NCI-H524 treated with DMSO at 0.1 percent for 48 hours (cell line): ENCODE measurements at regions not wholly inside any gene's neighbourhood (a gene's known extent, or its start where the extent isn't known, plus 50 kb on each side); places are given as distances from the start of the nearest gene placed in this dataset.

Experiments used
- DNase-seq: peaks from one replicate; lab custom pipeline; 2025; lab: John Stamatoyannopoulos, UW

DNA sequence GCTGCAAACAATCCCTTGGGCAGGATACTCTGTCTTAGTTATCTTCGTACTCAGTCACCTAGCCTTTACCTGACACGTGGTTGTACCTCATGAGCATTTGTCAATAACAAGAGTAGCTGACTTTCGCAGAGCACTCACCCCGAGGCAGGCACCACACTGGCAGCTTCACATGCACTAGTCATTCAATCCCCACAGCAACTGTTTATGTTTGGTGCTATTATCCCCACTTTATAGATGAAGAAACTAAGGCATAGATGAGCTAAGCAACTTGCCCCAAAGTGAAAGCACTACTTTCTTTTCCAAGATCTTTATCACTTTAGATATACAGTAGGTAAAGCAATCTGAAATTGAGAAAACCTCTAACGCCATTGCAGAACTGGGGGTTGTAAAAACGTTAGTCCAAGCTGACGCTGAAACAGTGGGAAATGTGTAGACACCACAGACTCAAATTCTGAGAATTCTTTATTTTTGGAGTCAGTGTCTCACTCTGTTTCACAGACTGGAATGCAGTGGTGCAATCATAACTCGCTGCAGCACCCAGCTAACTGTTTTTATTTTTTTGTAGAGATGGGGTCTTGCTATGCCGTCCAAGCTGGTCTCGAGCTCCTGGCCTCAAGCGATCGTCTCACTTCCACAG is 446.0 kb downstream of the FOXO1 start:
- DNase-seq: no peak

DNA sequence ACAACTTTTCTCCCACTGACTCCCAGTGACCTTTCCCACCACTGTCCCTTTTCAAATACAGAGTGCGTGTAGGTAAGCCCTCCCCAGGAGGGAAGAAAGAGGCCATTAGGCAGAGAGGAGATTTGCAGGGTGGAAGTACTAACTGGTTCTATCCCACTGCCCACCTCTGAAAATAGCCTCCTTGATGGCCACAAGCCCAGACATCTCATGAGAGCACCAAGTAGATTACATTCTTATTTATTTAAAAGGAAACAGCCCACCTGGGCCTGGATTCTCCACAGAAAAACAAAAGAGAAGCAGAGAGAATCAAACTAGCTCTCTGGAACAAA is 445.3 kb downstream of the FOXO1 start:
- DNase-seq: no peak

DNA sequence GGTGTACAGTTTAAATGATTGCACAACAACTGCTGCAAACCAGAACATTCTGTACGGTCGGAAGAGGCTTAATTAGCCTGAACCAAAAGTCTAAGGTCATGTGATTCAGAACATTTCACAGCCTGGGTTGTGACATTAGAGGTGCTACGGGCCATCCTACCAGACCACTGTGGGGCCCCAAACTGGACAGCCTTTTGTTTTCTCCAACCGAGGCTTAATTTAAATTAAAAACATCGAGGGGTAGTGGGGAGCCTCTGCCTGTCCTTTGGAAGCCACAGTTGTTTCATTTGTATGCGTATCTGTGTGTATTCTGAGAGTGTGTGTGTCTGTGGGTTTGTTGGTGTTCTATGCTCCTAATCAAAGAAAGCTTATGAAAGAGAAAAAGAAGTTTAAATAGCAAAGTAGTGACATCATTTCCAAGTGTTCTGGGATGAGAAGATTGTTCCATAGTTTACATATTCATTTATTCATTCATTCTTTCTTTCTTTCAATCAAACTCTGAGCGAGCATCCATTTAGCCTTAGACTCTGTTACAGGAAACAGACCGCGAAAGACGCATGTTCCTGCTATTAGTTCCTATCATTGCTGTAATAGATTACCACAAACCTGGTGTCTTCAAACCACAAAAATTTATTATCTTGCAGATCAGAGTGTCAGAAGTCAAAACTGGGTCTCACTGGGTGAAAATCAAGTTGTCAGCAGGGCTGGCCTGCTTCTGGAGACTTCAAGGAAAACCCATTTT is 444.8 kb downstream of the FOXO1 start:
- no peak for DNase-seq

DNA sequence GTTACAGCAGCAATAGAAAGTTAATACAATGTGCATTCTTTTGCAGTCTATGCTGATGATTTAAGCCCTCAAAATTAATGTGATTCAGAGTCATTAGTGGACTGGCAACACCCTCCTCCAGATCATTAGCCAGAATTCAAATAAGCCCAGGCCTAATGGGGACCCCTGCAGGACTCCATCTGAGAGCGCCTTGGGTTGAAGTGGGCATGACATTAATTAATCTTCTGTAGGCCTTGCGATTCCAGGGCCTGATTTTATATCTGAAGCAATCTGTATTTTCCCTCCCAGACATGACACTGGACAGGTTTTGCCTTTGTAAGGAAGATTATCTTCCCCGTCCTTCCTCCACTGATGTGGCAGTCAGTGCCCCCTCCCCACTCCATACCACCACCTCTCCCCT is 442.9 kb downstream of the FOXO1 start:
- DNase-seq: no peak

DNA sequence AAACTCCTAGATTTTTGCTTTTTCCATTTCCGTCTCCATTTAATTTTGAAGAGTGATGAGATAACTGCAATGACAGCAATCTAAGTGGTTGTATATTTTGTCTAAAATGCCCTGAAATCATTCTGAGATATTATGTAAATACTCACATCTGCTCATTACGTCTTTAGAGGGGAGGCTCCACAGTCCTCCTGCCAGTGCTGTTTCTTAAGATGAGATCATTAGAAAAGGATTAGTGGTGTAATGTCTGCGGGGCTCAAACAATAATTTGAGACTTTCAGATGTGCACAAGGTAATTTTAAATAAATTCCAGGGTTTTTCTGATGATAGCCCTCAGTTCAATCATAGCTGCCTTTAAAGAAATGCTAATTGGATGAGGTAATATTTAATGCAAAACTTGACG is 437.9 kb downstream of the FOXO1 start:
- DNase-seq: peak; percentile 69

DNA sequence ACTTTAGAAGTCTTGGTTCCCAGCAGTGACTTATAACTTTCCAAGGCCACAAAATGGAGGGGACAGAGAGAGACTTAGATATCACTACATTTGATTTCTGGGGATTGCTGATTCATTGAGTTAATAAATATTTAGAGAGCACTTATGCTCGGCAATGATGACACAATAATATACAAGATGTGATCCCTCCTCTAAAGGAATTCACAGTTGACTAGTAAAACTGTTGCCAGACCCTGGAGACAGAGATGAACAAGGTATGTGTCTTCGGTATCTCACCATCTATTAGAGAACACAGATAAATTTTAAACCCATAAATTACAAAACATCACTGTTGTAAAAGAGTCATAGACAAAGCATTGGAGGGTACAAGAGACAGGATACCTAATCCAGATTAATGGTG is 437.5 kb downstream of the FOXO1 start:
- DNase-seq: no peak

DNA sequence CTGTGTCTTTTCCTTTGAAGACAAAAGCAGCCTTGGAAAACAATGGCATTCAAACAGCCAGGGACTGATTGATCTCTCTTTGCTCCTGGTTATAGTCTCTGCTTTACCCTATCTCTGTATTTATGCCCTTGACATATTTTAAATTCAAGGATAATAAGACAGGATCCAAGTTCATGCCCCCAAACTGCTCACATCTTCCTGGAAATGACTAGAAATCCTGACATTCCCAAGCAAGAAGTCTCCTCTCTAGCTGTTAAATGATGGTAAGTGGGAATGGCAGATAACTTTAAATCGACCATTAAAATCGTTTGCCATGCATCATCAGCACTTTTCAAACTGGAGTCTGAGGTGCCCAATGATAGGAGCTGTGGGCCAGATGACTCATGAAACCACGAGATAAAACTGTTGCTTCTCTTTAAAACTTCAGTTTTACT is 435.6 kb downstream of the FOXO1 start:
- no peak for DNase-seq

DNA sequence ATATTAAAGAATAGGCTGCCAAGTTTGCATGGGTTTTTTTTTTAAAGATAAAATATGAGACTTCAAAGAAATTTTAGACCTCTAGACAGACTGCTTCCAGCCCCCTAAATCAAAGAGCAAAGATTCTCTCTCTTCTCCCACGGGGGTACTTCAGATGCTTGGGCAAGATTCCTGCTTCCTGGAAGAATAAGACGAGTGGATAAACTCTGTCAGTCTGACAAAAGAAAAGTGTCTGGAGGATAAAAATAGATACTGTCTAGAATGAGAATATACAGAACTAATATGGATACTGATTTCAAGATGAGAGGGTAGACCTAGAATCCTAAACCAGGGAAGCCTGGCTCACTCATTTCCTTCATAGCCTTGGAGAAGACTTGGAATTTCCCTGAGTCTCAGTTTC is 435.1 kb downstream of the FOXO1 start:
- no peak for DNase-seq

DNA sequence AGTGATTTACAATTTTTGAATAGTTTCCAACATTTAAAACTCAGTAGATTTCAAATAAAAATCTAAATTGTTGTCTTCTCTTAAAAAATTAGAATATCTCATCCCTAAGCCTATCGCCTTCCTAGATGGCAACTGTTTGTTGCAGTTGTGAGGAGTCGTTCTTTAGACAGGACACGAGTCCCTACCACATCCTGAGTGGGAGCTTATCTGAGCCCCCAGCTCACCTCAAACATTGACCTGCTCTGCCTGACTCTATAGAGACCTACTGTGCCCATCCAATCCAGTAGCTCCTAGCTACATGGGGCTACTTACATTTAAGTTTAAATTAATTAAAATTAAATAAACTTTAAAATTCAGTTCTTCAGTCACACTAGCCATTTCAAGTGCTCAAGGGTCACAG is 434.7 kb downstream of the FOXO1 start:
- no peak for DNase-seq

DNA sequence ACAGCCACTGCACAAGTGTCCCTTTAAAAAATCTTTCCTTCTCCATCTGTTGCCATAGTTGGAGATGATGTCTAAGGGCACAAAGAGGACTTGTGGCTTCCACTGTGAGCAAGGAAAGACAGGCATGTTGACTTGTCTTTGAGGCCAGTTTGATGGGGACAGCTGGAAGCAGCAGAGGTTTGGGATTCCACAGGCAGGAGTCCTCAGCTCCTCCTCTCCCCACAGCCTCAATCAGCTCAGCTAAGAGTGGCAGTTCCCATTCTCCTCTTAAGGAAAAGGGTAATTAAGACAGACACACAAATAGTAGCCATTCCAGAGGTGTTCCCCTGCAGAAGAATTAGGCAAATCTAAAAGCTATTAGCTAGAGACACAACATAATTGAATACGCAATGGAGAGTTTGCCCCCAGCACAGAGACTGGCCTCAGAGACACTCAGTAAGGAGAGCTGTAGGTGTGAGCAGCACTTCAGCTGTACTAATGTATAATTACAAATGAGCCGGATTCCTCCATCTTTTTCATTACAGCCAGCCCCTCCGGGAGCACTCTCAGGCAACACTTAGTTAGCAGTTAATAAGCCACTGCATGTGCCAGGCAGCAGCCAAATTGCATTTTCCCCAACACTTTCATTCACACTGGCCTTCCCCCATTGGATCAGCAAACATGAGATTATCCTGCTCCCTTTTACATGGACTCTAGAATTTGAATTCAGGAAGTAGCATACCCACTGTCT is 434.0 kb downstream of the FOXO1 start:
- DNase-seq: no peak

DNA sequence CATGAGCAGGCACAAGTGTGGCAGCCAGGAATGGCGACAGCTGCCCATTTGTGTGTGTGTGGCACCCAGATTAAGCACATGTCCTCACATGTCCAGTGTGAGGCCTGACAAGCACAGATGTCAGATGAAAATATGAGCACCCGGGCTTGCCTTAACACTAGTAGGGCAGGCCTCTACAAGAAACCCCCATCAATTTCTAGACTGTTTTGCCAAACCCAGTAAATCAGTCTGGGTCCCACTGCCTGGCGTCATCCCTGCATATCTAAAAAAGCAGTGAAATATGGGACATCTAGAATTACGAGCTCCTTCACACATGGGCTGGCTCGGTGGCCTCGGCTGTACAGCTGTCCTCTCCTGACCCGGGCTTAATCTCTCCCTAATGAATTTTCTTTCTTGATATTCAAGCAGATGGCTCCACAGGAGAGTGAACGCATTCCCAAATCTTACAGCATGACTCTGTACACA is 432.7 kb downstream of the FOXO1 start:
- peak; percentile 89 for DNase-seq

DNA sequence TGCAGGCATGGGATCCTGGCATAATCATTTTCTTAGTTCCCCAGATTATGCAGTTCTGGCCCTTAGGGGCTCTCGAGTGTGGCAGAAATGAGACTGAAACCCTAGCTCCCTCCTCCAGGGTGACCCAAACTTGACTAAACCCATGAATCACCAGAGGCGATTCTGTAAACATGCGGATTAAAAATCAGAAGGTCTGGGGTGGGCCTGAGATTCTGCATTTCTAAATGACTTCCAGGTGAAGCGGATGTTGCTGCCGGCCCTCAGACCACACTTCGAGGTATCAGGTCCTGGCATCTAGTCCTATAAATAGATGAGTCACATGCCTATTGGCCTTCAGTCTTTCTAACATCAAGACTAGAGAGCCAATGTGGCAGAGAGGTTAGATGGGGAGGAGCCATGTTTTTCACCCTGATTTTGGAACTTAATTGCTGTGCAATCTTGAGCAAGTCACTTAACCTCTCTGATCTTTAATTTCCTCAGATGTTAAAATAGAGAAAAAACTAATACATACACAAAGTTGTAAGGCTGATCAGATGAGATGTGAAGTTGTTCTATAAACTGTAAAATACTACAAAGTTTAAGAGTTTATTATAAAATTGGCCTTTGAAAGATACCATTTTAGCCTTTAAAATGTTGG is 431.2 kb downstream of the FOXO1 start:
- DNase-seq: no peak

DNA sequence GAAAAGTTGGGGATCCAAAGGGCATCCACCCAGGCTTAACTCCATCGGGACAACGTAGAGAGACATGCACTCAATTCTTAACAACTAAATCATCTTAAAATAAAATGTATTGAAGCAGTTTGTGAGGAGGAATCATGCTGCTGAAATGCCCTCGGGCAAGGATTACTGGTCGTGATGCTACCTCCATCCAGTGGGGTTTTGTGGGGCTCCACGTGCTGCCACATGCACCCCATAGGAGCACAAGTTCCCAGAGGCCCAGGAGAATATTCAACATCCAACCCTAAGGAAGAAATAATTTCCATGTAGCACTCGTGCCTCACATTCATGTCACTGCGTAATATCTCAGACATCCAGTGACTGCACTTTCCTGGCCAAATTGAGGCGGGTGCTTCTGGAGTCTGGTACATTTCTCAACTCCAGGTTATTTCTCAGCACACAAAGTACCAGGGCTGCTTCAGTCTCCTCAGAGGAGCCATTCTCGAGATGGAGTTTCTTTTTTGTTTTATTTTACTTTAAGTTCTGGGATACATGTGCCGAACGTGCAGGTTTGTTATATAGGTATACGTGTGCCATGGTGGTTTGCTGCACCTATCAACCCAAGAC is 429.8 kb downstream of the FOXO1 start:
- no peak for DNase-seq

DNA sequence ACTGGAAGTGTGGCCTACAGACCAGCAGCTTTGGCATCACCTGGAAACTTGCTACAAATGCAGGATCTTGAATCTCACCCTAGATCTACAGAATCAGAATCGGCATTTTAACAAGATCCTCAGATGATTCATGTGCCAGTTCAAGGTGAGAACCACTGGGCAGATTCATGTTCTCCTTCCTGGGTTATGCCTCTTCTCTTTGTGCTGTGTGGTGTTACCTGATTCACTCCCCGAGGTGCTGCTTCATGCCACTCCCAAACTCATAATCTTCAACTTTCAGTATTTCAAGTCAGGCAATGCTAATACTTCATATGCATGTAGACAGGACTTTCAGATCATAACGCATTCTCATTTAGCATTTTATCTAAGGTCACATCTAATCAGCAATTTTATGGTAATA is 427.7 kb downstream of the FOXO1 start:
- DNase-seq: no peak

DNA sequence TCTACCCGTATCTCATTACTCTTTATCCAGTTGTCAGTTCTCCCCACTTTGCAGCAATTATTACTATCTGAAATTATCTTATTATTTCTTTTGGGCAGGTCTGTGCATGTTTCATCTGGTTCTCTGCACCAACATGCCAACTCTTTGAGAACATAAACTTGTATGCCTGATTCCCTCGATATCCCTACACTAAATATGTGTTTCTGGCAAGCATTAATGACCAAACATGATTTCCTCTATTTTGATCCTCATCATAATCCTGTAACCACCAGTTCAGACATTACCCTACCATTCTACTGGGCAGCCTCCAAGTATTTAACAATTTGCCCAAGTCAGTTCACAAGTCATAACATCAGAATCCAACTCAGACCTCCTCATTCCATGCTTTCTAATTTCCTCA is 426.1 kb downstream of the FOXO1 start:
- no peak for DNase-seq

DNA sequence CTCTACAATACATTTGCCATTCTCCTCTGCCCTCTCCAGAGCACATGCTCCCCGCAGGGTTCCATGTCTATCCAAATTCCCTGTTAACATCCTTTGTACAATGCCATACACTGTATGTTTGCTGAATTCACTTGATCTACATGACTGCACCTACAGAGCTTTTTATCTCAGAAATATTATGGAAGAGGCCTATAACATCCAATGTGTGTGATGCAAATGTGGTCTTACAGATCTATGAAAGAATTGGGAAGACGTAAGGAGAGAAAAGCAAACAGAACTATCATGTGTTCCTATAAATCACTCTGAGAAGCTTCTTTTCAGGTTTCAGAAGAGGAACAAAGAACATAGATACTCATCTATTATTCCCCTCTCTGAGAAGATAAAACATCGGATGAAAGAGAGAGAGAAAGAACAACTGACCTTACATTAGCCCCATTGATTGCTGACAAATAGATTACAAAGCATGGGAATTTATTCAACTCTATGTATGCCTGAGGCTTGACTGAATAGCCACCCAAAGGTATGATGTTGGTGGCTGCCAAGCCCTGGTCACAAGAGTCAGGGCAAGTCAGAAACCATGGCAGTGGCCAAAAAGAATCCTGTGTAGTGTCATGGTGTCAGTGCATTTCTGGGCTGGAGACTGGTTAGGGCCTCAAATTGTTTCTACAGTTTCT is 425.2 kb downstream of the FOXO1 start:
- DNase-seq: no peak

DNA sequence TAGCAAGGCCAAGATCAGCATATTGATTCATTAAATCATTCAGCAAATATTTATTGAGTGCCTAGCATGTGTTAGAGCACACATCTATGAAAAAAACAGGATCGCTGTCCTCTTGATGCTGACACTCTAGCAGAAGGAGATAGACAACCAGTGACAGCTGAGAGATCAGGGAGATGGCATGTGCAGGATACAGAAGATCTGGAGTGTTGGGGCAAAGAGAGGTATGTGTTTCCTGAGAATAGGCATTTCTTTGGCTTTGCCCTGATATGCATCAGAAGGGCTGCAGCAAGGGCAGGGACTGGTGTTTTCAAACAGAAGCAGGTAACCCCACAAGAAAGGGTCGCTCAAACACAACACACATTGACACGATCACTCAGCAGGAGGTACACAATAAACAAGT is 423.4 kb downstream of the FOXO1 start:
- no peak for DNase-seq

DNA sequence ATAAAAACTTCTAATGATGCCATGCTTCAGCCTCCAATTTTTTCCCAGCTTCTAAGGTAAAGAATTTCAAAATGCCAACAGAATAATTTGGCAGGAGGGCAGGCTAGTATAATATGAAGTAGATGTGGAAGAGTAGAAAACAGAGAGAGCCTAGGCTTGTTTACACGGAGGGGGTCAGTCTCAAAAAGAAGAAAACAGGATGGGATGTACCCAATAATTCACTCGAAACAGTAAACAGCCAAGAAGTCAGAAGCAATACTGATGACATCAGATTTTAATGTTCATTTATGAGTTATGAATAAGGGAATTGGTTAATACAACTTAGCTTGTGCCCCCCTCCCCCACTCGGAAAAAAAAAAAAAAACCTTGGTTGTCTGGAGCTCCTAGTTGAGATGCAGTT is 422.5 kb downstream of the FOXO1 start:
- DNase-seq: no peak

DNA sequence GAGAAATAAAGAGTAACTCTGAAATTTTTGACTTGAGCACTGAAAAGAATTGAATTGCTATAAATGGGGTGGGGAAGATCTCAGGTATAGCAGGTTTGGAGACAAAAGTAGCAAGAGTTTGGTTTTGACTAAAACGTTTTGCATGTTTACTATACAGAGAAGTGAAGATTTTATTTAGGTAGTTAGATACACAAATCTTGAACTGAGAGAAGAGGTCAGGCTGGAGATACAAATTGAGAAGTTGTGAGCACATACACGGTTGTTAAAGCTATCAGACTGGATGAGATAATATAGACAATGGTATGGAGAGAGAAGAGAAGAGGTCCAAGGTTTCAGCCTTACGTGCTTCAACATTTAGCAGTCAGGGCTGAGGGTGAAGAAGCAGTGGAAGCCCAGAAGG is 420.9 kb downstream of the FOXO1 start:
- DNase-seq: no peak

DNA sequence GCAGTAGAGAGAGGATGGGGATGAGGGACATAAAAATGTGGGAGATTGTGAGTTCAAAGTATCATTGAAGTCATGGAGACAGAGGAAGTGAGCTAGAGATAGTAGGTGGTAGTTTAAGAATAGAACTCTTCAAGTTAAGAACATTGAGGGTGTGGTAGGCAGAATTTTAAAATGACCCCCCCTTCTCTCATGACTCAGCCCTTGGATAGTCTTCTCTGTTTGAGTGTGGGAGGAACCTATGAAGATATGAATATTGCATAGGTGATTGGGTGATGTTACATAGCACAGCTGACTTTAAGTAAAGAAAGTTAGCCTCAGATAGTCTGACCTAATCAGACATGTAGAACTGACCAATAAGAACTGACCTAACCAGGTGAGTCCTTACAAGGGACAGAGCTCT is 418.6 kb downstream of the FOXO1 start:
- DNase-seq: no peak

DNA sequence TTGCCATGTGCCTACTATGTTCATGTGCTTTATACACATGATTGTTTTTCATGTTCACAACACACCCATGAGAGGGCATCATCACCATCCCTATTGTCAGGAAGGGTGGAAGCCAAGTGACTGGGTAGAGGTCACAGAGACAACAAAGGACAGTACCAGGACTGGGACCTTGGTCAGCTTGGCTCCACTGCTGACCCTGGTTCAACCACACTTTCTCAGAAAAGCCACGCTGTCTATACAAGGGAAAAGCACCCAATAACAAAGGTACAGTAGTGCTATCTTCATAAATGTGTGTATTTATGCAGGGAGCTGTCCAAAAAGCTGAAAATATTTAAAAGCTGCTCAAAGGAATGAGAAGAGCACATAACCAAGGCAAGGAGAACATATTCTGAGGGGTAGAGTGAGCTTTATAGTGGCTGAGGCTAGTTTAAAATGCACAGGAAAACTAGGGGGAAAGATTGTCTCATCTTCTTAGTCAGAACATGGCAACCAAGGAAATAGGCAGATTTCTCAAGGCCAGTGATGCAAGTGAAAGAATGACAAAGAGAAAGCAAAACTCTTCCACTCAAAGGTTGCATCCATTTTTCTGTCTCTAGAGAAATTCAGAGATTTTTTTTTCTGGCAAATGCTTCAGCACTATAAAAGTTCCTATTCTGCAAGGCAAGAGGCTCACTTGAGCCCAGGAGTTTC is 415.0 kb downstream of the FOXO1 start:
- no peak for DNase-seq
